ENCODE measurements at regions not wholly inside any gene's neighbourhood (a gene's known extent, or its start where the extent isn't known, plus 50 kb on each side); places are given as distances from the start of the nearest gene placed in this dataset.
A peak's percentile ranks its signal among the peaks of the same experiment; 100 is the strongest.
"Not testable (repeated sequence)": the region's sequence is repeated elsewhere in the genome, so short reads cannot be mapped to it uniquely, and the experiment has no call there.

GRCh38 chr5:82459626-82460025 lies 181.5 kb upstream of the RPS23 start:
- no peak for DNase-seq

- not testable (repeated sequence) for DNase-seq
These were observed 177.2 kb upstream of the RPS23 start for GRCh38 chr5:82455317-82455716.

GRCh38 chr5:82448374-82448773 lies 170.2 kb upstream of the RPS23 start:
- no peak for DNase-seq

- no peak for DNase-seq
These were observed 169.8 kb upstream of the RPS23 start for GRCh38 chr5:82447913-82448312.

- DNase-seq, result no peak
These were observed 168.7 kb upstream of the RPS23 start for GRCh38 chr5:82446809-82447208.

- DNase-seq, result peak; percentile 14
These were observed 167.7 kb upstream of the RPS23 start for GRCh38 chr5:82445726-82446335.

GRCh38 chr5:82439750-82440445 lies 161.7 kb upstream of the RPS23 start:
- no peak for DNase-seq

- DNase-seq, result not testable (repeated sequence)
These were observed 159.4 kb upstream of the RPS23 start for GRCh38 chr5:82437565-82437964.

GRCh38 chr5:82436291-82436690 lies 158.1 kb upstream of the RPS23 start:
- DNase-seq, result no peak

- DNase-seq, result peak; percentile 56
These were observed 156.8 kb upstream of the RPS23 start for GRCh38 chr5:82434696-82435660.

GRCh38 chr5:82426464-82427154 lies 148.5 kb upstream of the RPS23 start:
- no peak for DNase-seq

GRCh38 chr5:82425591-82425990 lies 147.4 kb upstream of the RPS23 start:
- DNase-seq, result no peak

- DNase-seq, result no peak
These were observed 146.1 kb upstream of the RPS23 start for GRCh38 chr5:82424211-82424610.

GRCh38 chr5:82422751-82423181 lies 144.6 kb upstream of the RPS23 start:
- DNase-seq, result no peak

- DNase-seq, result no peak
These were observed 144.0 kb upstream of the RPS23 start for GRCh38 chr5:82422001-82422740.

- no peak for DNase-seq
These were observed 143.0 kb upstream of the RPS23 start for GRCh38 chr5:82421119-82421518.

GRCh38 chr5:82420524-82420923 lies 142.4 kb upstream of the RPS23 start:
- not testable (repeated sequence) for DNase-seq

- no peak for DNase-seq
These were observed 141.6 kb upstream of the RPS23 start for GRCh38 chr5:82419559-82420332.

- DNase-seq, result no peak
These were observed 140.4 kb upstream of the RPS23 start for GRCh38 chr5:82418608-82418950.

- DNase-seq, result no peak
These were observed 139.8 kb upstream of the RPS23 start for GRCh38 chr5:82417776-82418607.

- DNase-seq, result no peak
These were observed 138.4 kb upstream of the RPS23 start for GRCh38 chr5:82416512-82416911.
